ENCODE measurements at regions not wholly inside any gene's neighbourhood (a gene's known extent, or its start where the extent isn't known, plus 50 kb on each side); places are given as distances from the start of the nearest gene placed in this dataset.

DNA sequence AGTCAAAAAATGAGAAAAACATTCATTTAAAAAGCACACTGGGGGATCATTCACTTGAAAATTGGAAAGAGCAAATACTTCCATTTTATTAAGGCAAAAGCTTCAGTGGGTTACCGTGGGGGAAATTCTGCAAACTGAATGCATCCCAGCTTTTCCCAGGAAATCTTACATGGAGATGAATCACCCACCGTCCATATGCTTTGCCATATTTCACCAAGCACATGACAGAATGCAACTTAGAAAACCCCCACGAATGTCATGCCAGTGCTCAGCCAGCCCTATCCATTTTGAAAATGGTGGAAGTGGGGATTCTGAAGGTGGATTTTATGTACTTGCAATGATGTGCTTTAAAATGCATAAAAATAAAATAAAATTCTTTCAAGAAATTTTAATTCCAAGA, 485.5 kb upstream of the ID2 start:
- TF ChIP-seq, protein P1, sequence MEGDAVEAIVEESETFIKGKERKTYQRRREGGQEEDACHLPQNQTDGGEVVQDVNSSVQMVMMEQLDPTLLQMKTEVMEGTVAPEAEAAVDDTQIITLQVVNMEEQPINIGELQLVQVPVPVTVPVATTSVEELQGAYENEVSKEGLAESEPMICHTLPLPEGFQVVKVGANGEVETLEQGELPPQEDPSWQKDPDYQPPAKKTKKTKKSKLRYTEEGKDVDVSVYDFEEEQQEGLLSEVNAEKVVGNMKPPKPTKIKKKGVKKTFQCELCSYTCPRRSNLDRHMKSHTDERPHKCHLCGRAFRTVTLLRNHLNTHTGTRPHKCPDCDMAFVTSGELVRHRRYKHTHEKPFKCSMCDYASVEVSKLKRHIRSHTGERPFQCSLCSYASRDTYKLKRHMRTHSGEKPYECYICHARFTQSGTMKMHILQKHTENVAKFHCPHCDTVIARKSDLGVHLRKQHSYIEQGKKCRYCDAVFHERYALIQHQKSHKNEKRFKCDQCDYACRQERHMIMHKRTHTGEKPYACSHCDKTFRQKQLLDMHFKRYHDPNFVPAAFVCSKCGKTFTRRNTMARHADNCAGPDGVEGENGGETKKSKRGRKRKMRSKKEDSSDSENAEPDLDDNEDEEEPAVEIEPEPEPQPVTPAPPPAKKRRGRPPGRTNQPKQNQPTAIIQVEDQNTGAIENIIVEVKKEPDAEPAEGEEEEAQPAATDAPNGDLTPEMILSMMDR (IDR thresholded peaks at IDR 0.05) = no peak
- TF ChIP-seq EP300 (IDR thresholded peaks at IDR 0.05) (no peak), POLR2A (IDR thresholded peaks at IDR 0.05; ENCODE audit: low read depth) (no peak), POLR2AphosphoS5 (IDR thresholded peaks at IDR 0.05) (no peak)

Measured in esophagus muscularis mucosa (tissue), 4 donors.